Gastroesophageal sphincter (tissue), 4 donors: ENCODE measurements at regions not wholly inside any gene's neighbourhood (a gene's known extent, or its start where the extent isn't known, plus 50 kb on each side); places are given as distances from the start of the nearest gene placed in this dataset.

Experiments used
- ATAC-seq: fragments of 150-250 bp; one replicate; pipeline ENCODE4 v1.9.1; 2016; ENCODE audit warnings: mild to moderate bottlenecking, moderate library complexity
- H3K27ac ChIP-seq, 4 donors: fragments of 200-600 bp; sonication (generic) in 3 of 4; 1 replicate in 3 of 4; 2 replicates in 1 of 4; pipeline ENCODE4 v1.5.1; 2016 to 2019
- H3K27me3 ChIP-seq: fragments of 200-600 bp; sonication (generic); one replicate; pipeline ENCODE4 v1.5.1; 2019
- H3K36me3 ChIP-seq, 2 donors: fragments of 200-600 bp; sonication (generic); one replicate each; pipeline ENCODE4 v1.5.1; 2019; ENCODE audit warnings: control low read depth in 1 of 2
- H3K4me1 ChIP-seq, 3 donors: fragments of 200-600 bp; sonication (generic); 1 replicate in 2 of 3; 2 replicates in 1 of 3; pipeline ENCODE4 v1.5.1; 2016 to 2019; ENCODE audit warnings: control low read depth in 2 of 3
- H3K4me3 ChIP-seq, 2 donors: fragments of 200-600 bp; sonication (generic); one replicate each; pipeline ENCODE4 v1.5.1; 2019; ENCODE audit warnings: mild to moderate bottlenecking in 1 of 2, moderate library complexity in 1 of 2
- H3K9me3 ChIP-seq, 3 donors: fragments of 200-600 bp; sonication (generic); one replicate each; pipeline ENCODE4 v1.5.1; 2017 to 2019; ENCODE audit warnings: control low read depth in 2 of 3
- EP300 ChIP-seq: sonication (generic); formaldehyde crosslinking; IDR thresholded peaks from one replicate; pipeline ENCODE4 v1.6.1; 2017; ENCODE audit warnings: antibody characterized with exemption, mild to moderate bottlenecking
- POLR2A ChIP-seq, 2 donors: fragments of 450-650 bp; IDR thresholded peaks; one replicate each; pipeline ENCODE4 v1.6.1; 2017; ENCODE audit warnings: antibody characterized with exemption in 2 of 2, mild to moderate bottlenecking in 2 of 2, moderate library complexity in 1 of 2
- POLR2AphosphoS5 ChIP-seq: sonication (generic); formaldehyde crosslinking; IDR thresholded peaks from one replicate; pipeline ENCODE4 v1.6.1; 2017; ENCODE audit warnings: antibody characterized with exemption
- WGBS, 2 donors: methylation state at CpG; one replicate each; pipeline ENCODE4 v1.1.5; 2018; ENCODE audit warnings: low coverage in 1 of 2; 5-methylcytosine and 5-hydroxymethylcytosine counted together
- TF ChIP-seq, protein P1 (sequence below), 4 experiments: fragments of 200-600 bp in 2 of 4; fragments of 450-650 bp in 2 of 4; sonication (generic) in 1 of 4; IDR thresholded peaks; one replicate each; pipeline ENCODE4 v1.5.1; 2017 to 2019; ENCODE audit warnings: antibody characterized with exemption in 4 of 4, mild to moderate bottlenecking in 2 of 4, moderate library complexity in 2 of 4

DNA sequence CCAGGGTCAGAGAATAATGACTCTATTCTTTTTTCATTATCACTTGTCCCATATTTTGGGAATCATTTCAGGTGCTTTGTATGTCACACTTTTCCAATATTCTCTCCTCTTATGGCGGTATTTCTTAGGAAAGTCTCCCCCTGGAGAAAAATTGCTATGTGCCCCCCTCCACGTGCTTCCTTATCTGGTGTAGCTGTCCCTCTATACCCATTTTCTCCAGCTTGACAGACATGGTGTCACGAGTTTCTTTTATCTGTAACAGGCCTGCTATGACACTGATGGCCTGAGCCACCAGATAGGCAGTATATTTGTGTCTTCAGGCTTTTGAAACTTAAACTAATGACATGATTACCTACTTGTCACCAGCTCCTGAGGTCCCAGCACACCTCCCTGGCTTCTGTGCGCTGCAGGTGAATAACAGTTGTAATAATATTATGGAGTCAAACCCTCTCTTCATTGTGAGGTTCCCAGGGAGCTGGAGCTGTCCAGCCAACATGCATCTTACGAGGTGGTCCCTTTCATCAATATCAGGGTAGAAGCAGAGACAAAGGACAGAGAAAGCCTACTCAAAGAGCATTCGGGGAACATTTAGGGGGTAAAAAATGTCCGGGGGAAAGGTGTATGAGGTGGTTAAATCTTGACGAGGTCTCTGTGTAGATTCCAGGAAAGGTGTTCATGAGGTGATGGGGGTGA lies 71.2 kb upstream of the DUSP10 start:
- WGBS, 2 donors = 78% methylated on average over 4 to 8 of the region's 8 CpGs

DNA sequence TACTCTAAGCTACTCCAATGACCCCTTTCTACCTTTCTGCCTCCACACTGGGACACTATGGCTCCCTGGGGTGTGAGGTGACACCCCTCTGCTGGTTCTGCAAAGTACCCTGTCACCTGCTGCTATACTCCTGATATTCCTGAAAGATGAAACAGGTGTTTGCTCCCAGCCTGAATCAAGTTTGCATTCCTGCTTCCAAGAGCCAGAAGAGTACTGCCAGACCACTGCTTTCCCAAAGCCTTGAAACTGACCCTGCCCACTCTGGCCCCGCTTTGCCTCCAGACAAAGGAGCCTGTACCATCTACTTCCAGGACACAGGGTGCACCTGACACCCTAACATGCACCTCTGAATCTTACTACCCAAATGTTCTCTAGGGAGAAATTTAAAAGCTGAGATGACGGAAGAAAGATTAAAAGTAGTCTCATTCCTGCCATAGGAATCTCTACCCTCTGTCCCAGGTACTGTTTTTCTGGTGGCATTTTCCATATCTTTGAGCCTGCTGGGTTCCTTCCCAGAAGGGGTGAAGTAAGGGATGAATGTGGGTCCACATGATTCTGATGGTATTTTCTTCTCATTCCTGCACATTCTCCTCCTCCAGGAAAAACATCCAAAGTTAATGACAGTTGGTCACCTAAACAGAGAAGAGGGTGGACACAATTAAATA lies 70.3 kb upstream of the DUSP10 start:
- ATAC-seq = no peak
- H3K9me3 ChIP-seq = no peaks in the 10 kb centered on the region
- 40 to 95% methylated on average over 1 to 2 of the region's 2 CpGs for WGBS, 2 donors
- no peaks in the 10 kb centered on the region for H3K27me3 ChIP-seq
- no peak overlapping the region for H3K27ac ChIP-seq
- TF ChIP-seq, protein P1, sequence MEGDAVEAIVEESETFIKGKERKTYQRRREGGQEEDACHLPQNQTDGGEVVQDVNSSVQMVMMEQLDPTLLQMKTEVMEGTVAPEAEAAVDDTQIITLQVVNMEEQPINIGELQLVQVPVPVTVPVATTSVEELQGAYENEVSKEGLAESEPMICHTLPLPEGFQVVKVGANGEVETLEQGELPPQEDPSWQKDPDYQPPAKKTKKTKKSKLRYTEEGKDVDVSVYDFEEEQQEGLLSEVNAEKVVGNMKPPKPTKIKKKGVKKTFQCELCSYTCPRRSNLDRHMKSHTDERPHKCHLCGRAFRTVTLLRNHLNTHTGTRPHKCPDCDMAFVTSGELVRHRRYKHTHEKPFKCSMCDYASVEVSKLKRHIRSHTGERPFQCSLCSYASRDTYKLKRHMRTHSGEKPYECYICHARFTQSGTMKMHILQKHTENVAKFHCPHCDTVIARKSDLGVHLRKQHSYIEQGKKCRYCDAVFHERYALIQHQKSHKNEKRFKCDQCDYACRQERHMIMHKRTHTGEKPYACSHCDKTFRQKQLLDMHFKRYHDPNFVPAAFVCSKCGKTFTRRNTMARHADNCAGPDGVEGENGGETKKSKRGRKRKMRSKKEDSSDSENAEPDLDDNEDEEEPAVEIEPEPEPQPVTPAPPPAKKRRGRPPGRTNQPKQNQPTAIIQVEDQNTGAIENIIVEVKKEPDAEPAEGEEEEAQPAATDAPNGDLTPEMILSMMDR (IDR thresholded peaks at IDR 0.05) = no peak
- TF ChIP-seq POLR2A (IDR thresholded peaks at IDR 0.05) (no peak), EP300 (no peak), POLR2AphosphoS5 (no peak)
- no peaks in the 10 kb centered on the region for H3K4me1 ChIP-seq
- no peak overlapping the region for H3K4me3 ChIP-seq
- no peaks in the 10 kb centered on the region for H3K36me3 ChIP-seq

More for the DNA sequence above, 71.2 kb upstream of the DUSP10 start:
- H3K27me3 ChIP-seq = no peaks in the 10 kb centered on the region
- H3K9me3 ChIP-seq = no peaks in the 10 kb centered on the region
- H3K4me1 ChIP-seq = no peaks in the 10 kb centered on the region
- TF ChIP-seq POLR2A (IDR thresholded peaks at IDR 0.05) (no peak), POLR2AphosphoS5 (no peak), EP300 (no peak)
- TF ChIP-seq, protein P1 (IDR thresholded peaks at IDR 0.05) = no peak
- no peak for ATAC-seq
- H3K27ac ChIP-seq = no peak overlapping the region
- H3K4me3 ChIP-seq = no peak overlapping the region
- no peaks in the 10 kb centered on the region for H3K36me3 ChIP-seq

DNA sequence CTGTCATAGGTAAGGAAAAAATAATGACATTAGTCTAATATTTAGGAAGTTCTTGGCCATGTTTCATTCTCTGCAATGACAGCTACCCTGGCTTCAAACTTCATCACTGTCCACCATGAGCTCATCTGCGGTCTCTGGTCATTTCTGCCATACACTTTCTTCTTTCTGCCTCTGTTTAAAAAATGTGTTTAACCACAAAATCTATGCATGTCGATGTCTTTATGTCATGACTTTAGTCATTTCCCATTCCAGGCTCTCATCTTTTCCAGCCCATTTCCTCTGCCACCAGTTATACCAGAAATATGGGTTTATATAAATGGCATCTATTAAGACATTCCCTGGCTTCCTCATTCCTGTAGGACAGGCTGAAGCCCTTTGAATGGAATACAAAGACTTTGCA lies 68.5 kb upstream of the DUSP10 start:
- TF ChIP-seq EP300 (no peak), POLR2AphosphoS5 (no peak), POLR2A (IDR thresholded peaks at IDR 0.05) (no peak)
- TF ChIP-seq, protein P1 (IDR thresholded peaks at IDR 0.05) = no peak
- ATAC-seq = no peak
- 81 to 94% methylated on average over 2 of the region's 2 CpGs for WGBS, 2 donors
- Histone ChIP-seq H3K27ac (no peak overlapping the region), H3K4me1 (no peaks in the 10 kb centered on the region), H3K36me3 (no peaks in the 10 kb centered on the region), H3K4me3 (no peak overlapping the region), H3K9me3 (no peaks in the 10 kb centered on the region), H3K27me3 (no peaks in the 10 kb centered on the region)

DNA sequence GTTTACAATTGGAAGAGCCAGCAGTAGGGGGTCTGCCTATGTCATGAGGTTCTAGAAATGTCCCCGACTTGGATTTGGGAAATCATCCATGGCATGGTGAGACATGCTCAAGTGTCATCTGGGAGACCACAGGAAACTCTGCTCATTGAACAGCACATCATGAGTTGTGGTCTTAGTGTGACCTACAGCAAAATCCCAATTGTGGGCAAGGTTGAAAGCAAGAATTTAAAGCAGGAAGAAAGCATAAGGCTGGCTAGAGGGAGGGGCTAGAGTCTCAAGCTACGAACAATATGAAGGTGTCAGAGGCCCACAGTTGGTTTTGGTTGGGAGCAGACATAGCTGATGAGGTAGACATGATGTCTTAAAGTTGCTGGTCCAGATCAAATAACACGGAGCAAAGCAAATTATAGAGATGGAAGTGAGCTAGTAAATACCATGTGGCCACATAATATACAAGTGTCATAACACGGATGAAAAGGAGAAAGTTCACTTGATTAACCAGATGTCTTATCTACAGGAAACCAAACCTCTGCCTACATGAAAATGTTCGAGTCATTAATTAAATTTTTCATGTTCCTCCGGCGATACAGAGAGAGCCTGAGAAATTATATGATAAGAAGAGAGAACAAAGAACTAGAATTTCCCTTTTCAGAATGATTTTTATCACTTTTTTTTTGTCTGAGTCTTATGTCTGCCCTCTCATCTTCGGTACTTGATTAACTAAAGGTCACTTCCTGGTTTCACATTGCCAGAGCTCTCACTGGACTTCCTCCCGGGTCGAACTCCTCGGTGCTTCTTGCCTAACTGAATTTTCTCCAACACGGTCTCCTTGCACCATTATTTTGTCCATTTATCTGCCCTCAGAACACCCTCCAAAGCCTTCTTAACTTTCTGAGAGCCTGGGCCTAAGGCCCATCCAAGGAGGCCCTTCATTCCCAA lies 67.5 kb upstream of the DUSP10 start:
- H3K4me3 ChIP-seq = no peak overlapping the region
- no peaks in the 10 kb centered on the region for H3K36me3 ChIP-seq
- ATAC-seq = no peak
- H3K27ac ChIP-seq = no peak overlapping the region
- TF ChIP-seq, protein P1 (IDR thresholded peaks at IDR 0.05) = no peak
- no peak for TF ChIP-seq EP300
- H3K27me3 ChIP-seq = no peaks in the 10 kb centered on the region
- 61 to 76% methylated on average over 7 to 11 of the region's 12 CpGs for WGBS, 2 donors
- no peaks in the 10 kb centered on the region for H3K9me3 ChIP-seq
- no peaks in the 10 kb centered on the region for H3K4me1 ChIP-seq
